GM21717 (cell line): ENCODE measurements at regions not wholly inside any gene's neighbourhood (a gene's known extent, or its start where the extent isn't known, plus 50 kb on each side); places are given as distances from the start of the nearest gene placed in this dataset.
"Not testable (repeated sequence)": the region's sequence is repeated elsewhere in the genome, so short reads cannot be mapped to it uniquely, and the experiment has no call there.

Experiments
- ATAC-seq: cut with Tn5 transposase; IDR thresholded peaks from one replicate; pipeline ENCODE4 v1.9.1; 2021; ENCODE audit warnings: mild to moderate bottlenecking, moderate library complexity; ENCODE audit not compliant: unreplicated experiment

DNA sequence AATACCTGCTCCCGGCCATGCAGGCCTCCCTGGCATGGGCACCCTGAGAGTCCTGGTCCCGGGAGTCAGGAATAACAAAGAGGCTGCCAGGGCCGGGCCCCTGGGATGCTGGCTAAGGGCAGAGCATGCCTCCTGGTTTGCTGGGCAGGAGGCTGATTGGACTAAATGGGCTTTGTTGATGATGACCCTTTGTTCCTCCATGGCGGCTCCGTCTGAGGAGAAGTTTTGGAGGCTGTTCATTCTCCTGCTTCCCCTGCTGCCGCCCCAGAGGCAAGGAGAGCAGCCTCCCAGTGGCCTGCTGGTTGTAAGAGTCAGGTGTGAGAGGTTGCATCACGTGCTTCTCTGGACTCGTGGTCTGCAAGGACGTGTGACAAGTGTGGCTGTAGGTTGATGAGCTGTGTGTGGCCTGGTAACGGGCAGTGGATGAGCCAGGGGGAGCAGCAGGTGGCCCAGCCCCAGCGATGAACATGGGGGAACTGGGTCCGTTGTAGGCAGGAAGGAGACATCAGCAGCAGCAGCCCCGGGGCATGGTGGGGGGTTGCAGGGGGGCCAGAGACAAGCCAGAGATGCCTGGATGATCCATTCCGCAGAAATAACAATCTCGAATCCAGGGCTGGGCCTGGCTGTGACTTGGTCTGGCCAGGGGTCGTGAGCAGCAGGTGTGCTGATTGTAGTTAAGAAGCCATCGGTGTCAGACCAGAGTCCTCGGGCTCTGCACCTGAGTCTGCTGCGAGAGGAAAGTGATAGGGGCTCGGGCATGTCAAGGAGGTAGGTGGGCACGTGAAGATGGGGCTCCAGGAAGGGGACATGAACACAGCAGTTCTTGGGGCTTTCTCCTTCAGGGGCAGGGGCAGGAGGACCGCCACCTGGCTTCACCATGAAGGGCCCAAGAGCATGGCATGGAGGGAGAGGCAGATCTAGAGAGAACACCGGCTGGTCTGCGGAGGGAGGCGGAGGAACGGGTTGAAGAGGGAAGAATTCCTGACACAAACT lies 101.4 kb downstream of the TNFRSF13B start:
- no peak for ATAC-seq

DNA sequence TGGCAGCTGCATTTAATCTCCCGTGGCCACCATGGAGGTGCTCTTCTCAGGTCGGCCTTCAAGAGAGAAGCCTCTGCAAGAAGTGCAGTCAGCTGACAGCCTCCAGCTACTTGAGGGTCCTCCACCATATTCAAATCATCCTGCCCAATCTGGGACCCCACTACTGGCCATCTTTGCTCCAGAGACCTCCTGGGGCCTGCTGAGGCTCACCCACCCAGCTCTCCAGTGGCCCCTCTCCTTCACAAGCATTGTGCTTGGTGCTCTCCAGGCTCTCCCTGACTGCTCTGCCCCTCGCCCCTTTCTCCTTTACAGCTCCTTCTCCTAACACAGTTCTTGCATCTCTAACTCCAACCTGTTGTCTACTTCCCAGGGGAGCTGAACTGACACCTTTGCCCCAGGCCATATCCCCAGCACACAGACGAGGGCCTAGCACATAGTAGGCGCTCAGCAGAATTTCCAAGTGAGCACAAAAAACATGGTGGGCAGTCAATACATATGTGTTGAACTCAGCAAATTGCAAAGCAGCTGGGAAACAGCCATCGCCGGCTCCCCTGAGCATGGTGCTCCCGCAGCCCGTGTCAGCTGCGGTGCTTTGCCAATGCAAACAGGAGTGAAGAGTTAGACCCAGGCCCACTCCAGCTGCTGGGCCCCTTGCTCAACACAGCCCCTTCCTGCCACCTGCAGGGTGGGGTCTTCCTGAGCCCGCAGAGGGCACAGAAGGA lies 102.2 kb downstream of the TNFRSF13B start:
- ATAC-seq, result not testable (repeated sequence)

DNA sequence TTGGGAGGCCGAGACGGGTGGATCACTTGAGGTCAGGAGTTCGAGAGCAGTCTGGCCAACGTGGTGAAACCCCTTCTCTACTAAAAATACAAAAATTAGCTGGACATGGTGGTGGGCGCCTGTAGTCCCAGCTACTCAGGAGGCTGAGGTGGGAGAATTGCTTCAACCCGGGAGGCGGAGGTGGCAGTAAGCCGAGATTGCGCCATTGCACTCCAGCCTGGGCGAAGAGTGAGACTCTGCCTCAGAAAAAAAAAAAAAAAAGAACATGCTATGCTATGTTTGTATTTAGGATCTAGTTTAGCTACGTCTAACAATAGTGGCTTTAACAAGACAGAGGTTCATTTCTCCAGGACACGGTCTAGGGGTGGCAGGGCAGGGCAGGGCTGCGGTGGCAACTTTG lies 103.3 kb downstream of the TNFRSF13B start:
- not testable (repeated sequence) for ATAC-seq

DNA sequence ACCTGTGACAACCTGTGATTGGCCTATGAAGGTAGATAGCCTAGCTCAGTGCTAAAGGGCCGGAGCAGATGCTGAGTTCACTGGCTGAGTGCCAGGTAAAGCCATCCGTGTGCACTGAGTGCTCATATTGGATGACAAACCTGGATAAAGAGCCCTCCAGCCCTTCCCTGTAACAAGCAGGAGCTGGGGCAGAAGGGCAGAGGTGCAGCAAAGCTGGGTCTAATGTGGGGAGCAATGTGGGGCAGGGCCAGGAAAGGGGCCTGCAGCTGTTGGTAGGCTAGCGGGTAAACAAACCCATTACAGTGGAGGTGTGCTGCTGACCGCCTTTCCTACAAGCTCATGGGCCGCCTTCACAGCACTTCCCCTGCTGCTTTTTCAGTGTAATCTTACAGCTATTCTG lies 104.4 kb downstream of the TNFRSF13B start:
- ATAC-seq, result not testable (repeated sequence)

DNA sequence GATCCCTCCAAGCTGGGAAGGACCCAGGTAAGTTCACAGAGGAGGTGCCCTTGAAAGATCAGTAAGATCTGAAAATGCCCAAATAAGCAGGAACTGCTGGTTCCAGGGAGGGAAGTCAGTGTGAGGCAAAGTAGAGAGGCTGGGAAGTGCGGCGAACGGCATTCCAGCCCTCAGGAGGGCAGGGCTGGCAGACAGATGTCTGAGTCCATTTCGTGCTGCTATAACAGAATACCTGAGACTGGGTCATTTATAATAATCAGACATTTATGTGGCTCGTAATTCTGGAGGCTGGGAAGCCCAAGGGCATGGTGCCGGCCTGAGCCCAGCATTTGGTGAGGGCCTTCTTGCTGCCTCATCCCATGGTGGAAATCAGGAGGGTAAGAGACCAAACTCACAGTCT lies 105.1 kb downstream of the TNFRSF13B start:
- not testable (repeated sequence) for ATAC-seq

DNA sequence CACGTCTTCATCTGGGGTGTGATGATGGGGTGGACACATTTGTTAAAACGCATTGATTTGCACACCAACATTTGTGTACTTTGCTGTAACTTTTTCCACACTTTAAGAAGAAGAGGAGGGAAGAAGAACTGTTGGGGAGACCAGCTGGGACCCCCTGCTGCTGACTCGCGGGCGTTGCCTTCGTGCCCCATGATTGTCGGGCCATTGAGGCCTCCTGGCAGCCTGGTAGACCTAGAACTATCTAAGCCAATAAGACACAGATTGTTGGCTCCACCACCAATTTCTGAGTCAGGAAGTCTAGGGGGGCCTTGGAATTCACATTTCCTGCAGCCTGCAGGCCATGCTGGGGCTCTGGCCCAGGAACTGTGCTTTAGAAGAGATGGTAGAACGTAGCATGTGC lies 105.5 kb downstream of the TNFRSF13B start:
- ATAC-seq, result no peak

DNA sequence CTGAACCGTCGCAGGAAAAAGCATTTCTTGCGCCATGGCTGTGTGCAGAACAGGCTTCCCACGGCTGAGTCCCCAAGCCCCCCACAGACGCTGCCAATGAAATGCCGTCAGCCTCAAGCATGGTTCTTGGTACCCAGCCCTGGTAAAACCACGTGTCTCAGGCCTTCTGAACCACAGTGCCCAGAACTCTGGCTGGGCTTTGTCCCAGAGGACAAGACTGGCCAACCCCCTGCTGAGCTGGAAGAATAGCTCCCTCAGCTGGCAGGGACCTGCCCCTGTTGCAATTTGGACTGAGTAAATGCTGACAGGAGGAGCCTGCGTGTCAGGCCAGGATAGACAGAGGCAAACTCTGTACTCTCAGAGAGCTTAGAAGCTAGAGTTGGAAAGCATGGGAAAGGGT lies 106.2 kb downstream of the TNFRSF13B start:
- ATAC-seq, result not testable (repeated sequence)

DNA sequence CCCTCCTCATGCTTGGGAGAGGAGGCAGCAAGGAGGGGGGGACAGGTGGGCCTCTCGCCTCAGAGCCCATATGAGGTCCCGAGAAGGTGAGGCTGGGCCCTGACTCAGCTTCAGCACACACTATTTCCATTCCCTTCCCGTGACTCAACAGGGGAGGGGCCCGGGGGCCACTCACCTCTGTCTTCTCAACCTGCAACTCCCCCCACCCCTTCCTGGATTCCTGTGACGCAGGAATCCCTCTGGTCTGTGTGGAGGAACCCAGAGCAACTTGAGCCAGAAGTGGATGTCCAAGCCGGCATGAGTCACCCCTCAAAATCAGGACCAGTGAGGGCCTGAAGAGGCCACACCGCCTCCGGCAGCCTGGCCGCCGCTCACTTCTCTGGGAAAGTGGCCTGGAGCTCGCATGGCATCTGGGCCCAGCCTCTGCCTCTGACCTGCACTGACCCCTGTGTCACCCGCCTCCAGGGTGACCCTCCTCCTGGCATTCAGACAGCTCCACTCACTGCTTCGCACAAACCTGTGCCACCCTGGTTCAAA lies 106.8 kb downstream of the TNFRSF13B start:
- ATAC-seq, result not testable (repeated sequence)

DNA sequence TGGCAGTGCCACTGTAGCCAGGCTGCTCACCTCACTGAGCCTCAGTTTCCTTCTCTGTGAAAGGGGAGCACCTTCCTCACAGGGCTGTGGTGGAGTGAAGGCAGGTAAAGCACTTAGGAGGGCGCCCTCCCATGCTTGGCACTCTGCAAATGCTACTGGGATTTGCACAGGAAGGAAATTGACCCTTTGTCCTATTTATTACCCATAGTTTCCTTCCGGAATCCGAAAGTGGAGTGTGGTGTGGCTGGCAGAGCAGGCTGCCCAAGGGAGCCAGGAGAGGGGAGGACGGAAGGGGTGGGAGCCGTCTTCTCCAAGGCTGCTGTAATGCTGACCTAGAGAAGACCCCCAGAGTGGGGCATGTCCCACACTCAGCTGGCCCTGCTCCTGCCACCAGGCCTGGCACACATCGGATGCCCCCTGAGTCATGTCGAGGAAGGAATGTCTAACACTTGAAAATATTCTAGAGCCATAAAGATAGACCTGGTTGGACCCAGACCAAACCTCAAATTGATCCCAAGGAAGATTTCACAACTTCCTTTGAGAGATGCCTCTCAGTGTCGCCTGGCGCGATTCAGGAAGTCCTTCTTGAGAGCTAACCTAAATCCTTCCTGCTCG lies 107.3 kb downstream of the TNFRSF13B start:
- ATAC-seq, result not testable (repeated sequence)

DNA sequence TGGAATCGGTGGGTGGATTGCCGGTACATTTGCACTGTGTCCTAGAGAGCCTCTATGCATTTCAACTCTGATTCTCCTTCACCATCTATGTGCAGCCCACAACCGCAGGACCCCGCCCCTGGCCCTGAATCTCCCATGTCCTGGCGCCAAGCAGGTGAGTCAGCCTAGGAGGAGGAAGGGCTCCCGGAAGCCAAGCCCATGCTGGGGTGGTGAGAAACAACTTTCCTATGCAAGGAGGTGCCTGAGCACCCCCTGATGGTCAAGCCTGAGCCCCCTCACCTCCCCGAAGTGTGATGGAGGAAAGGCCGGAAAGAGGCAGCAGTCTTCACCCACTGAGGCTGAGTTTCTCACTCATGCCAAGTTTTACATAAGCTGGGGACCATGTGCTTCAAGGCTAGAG lies 110.8 kb downstream of the TNFRSF13B start:
- not testable (repeated sequence) for ATAC-seq

DNA sequence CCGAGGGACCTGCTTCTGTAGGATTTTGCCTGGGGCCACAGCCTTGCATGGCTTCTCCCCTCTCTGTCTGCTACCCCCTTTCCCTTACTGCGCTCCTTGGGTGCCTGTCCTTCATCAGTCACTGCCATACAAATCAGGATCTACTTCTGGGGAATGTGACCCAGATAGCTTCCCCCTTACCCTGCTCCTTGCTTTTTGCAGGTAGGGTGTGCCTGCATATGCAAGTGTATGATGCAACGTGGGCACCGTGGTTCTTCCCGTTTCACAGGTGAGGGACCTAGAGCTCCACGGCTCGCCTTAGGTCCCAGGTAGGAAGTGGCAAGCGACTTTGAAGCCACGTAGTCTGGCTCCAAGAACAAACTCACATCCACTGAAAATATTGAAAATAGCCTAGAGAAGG lies 111.5 kb downstream of the TNFRSF13B start:
- not testable (repeated sequence) for ATAC-seq

DNA sequence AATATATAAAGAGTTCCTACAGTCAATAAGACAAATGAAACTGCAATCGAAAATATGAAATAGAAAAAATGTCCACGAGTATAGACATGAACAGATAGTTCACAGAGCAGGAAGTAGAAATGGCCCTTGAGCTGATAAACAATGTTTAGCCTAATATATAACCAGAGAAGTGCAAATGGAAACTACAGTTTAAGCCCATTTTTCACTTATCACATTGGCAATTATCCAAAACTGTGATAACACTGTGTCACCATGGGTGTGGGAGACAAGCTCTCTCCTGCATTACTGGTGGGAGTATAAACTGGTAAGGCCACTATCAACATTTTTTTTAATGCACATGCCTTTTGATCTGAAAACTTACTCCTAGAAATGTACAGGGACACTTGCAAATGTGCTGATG lies 112.4 kb downstream of the TNFRSF13B start:
- ATAC-seq, result not testable (repeated sequence)

DNA sequence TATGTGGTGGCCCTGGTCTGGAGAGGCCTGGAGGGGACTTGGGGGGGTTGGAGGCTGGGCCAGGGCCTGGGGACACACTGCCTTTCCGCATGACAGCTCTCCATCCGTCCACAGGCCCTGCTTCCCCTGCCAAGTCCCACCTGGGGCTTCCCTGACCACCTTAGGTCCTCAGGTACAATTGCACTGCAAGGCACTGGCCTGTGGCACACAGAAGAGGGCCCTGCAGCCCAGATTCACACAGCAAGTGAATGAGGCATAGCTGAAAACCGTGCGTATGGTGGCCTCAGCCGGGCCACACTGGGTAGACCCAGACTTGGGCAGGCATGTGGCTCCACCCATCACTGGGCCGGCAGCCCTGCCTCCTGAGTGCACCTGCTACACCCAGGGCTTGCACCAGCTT lies 114.2 kb downstream of the TNFRSF13B start:
- ATAC-seq, result not testable (repeated sequence)

DNA sequence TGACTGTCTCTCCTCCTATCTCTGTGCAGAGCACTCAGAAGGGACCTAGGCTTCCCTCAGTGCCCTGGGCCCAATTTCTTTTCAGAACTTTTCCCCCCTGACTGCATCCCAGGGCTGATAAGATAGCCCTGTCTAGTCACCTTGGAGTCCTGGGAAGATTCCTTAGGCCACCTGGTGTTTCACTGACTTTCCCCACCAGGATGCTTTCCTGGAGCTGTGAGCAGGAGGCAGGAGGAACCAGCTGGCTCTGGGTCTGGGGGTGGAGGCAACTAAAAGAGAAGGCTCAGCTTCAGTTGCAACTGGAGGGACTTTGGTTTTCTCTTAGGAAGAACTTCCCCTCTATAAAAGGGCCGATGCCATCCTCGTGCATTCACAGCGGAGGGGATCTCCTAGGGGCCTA lies 115.1 kb downstream of the TNFRSF13B start:
- ATAC-seq, result not testable (repeated sequence)

DNA sequence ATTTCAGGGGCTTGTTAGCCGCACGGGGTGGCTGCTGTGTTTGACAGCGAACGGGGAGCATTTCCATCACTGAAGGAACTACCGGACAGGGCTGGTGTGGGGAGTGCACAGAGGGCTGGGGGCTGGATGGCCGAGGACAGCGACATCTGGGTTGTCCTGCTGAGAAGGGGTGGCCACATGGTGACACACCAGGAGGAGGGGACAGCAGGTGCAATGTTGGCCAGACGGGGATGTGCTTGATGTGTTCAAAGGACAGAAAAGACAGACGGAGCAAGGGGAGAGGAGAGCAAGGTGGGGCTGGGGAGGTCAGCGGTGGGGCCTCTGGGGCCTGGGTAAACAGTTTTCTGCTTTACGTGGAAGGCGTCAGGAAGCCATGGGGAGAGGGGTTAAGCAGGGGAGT lies 115.7 kb downstream of the TNFRSF13B start:
- ATAC-seq, result not testable (repeated sequence)

DNA sequence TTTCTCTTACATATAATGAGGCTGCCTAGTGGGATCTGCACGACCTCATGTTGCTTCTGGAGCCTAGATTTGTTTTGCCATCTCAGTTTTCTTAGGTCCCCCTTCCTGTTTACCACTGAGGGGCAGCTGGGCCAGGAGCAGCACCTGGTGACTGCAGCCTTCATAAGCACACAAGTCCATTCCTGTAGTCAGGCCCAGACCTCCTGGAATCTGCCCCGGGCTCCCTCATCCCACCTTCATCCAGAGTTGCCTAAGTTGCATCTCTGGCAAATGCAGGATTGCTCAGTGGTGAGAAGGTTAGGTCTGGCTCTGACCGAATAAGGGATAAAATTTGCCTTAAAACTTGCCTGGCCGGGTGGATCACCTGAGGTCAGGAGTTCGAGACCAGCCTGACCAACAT lies 117.3 kb downstream of the TNFRSF13B start:
- ATAC-seq, result not testable (repeated sequence)

DNA sequence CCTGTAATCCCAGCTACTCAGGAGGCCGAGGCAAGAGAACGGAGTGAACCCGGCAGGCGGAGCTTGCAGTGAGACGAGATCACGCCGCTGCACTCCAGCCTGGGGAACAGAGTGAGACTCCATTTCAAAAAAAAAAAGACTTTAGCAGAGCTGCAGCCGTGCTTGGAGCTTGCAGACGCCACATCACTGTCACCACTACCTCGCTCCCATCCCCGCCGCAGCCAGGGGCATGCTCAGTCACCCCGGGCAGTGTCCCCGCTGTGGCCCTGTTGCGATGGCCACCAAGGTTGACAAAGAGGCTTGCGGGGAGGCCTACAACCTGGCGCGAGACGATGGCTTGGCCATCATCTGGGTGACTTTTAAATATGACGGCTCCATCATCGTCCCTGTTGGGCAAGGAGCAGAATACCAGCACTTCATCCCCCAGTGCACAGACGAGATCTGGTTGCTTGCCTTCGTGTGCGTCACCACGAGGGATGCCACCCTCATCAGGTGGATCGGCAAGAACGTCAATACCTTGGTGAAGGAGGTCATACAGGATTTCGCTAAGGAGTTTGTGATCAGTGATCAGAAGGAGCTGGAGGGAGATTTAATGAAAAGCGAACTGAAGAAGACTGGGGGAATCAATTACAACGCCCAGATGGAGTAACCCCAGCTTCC lies 118.1 kb downstream of the TNFRSF13B start:
- no peak for ATAC-seq

DNA sequence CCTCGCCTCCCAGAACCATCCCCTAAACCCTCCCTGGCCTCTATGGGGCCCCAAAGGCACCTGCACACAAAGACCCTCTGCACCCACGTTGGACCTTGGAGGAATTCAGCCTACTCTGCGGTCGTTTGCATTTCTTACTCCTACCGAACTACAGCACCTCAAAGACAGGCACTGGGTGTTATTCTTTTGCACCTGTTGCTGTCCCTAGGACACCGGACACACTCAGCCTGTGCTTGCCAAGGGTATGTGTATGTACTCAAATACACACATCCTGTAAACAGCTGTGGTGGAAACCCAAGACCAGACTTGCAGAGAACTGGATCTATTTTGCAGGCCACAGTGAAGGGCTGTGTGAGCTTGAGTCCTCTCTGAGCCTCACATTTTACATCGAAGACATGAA lies 122.1 kb downstream of the TNFRSF13B start:
- not testable (repeated sequence) for ATAC-seq

DNA sequence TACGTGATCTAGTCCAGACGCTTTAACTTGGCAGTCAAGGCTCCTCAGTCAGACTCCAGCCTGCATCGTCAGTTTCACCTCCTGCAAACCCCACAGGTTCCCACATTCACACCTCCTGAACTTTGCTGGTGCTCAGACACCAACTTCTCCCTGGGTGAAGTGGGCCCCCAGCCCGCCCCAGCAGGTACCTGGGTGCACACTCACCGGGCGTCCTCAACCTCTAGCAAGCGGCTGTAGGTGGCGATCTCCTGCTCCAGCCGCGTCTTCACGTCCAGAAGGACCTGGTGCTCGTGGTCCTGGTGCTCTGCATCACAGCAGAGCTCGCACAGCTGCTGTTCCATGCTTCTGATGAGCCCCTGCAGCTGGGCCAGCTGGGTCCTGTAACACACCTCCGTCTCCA lies 122.9 kb downstream of the TNFRSF13B start:
- ATAC-seq, result not testable (repeated sequence)

DNA sequence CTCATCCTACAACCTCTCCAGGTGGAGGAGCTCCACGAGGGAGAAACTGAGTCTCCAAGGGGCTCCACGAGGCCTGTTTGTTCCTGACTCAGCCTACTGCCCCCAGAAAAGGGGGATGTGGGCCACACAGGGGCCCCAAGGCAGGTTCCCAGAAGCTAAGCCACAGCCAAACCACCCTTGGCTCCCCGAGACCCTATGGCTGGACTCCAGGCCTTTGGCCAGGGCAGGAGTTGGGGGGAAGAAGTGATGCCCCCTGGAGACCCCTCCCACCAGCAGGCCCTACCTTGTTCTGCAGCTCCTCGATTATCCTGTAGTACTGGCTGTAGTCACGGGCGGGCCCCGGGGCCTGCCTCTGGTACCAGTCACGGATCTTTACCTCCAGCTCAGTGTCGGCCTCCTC lies 126.8 kb downstream of the TNFRSF13B start:
- ATAC-seq, result not testable (repeated sequence)
